HG02678 (cell line): ENCODE measurements at regions not wholly inside any gene's neighbourhood (a gene's known extent, or its start where the extent isn't known, plus 50 kb on each side); places are given as distances from the start of the nearest gene placed in this dataset.

Source experiments
- ATAC-seq: cut with Tn5 transposase; IDR thresholded peaks from one replicate; pipeline ENCODE4 v1.9.1; 2021; ENCODE audit warnings: mild to moderate bottlenecking, moderate library complexity; ENCODE audit not compliant: unreplicated experiment

DNA sequence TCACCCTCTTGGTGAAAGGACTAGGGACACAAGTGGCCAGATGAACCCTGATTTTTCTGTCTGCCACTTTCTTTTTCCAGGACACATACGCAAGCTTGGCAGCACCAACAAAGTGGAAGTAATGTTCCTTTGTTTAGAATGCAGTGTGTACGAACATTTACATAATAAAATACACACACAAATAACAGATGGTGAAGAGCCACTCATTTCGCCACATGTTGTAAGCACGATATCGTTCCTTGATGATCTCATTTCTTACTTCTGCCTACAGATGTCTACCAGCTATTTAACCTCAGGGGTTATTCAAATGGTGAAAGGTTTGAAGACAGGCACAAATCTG, 670.2 kb upstream of the CXADR start:
- no peak for ATAC-seq

GRCh38 chr21:16847211-16847610, 665.6 kb upstream of the CXADR start:
- ATAC-seq: no peak

DNA sequence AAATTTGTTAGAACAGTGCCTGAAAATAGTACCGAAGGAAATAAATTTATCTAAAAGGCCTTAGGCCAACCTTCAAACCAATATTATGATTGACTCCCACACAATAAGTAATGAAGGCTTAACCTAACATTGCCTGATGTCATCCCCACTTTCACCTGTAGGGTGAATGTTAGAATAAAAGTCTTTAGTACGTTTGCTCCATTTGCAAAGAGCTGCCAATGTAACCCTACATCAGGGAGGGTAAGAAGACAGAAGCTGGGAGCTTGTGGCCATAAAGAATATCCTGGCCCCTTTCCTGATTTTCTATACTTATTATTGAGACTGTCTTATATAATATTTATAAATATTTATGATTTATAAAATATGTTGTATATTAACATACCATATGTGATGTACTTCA, 661.8 kb upstream of the CXADR start:
- ATAC-seq: no peak

- no peak for ATAC-seq
Measured at GRCh38 chr21:16855164-16855667, 657.6 kb upstream of the CXADR start.

- no peak for ATAC-seq
Measured at GRCh38 chr21:16863362-16863905, 649.4 kb upstream of the CXADR start.

DNA sequence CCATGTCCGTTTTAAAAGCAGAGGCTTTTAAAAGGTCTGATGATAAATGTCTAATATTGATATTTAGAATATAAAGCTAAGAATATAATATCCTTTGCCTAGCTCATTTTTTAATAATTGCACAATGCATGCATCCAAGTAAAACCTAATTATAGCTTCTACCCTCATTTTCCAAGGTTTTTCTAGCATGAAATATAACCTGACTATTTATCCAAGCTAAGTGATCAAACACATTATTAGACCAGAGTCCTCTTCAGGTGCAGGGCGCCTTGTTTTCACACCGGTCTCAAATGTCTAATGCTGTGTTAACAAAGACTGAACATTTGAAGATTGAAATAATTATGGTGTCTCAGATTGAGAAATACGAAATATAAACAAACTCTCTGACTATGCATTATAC, 648.9 kb upstream of the CXADR start:
- no peak for ATAC-seq

- no peak for ATAC-seq
Measured at GRCh38 chr21:16865632-16866031, 647.2 kb upstream of the CXADR start.

DNA sequence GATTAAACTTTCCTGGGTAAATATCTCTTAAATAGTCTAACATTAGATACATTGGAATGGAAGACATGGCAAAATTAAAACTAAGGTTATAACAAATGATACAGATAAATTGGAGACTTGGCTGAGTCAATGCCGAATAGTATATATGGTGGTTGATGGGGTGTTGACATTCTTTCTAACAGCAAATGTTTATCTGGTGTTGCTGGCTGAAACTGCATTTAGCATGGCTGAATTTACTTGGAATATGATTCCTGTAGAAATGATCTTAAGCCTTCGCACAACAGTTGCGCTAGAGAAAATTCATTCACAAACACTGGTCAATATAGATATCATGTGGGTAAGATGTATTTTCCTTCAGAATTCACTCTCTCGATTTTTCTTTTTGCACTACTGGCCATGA, 646.0 kb upstream of the CXADR start:
- no peak for ATAC-seq

GRCh38 chr21:16870103-16870502, 642.7 kb upstream of the CXADR start:
- ATAC-seq: no peak

DNA sequence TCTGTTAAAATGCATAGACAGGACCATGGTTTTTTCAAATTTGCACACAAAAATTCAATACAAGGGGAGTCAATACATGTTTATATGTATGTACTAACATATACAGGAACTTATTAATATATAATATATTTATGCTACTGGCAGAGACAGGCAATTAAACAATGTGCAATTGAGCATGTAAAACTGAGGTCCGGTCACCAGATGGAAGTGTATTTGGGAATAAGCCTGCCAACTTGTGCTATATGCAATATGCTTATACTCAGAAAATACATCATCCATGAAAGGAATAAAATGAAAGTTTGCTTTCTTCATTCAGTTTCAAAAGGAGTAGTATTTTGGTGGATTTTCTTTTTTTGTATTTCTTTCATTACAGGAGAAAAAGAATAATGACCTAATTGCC, 640.2 kb upstream of the CXADR start:
- ATAC-seq: no peak

- ATAC-seq: no peak
Measured at GRCh38 chr21:16873176-16873575, 639.7 kb upstream of the CXADR start.

- ATAC-seq: no peak
Measured at GRCh38 chr21:16873596-16873995, 639.2 kb upstream of the CXADR start.

DNA sequence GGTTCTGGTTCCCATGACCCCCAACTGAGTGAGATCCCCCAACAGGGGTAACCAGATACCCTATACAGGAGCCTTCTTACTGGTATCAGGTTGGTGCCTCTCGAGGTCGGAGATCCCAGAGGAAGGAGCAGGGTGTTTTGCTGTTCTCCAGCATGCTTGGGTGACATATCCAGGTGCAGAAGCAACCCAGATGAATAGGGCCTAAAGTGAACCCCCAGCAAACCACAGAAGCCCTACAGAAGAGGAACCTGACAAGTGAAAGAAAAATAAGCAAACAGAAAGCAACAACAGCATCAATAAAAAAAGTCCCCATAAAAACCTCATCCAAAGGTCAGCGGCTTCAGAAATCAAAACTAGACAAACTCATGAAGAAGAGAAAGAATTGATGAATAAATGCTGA, 633.4 kb upstream of the CXADR start:
- ATAC-seq: no peak

DNA sequence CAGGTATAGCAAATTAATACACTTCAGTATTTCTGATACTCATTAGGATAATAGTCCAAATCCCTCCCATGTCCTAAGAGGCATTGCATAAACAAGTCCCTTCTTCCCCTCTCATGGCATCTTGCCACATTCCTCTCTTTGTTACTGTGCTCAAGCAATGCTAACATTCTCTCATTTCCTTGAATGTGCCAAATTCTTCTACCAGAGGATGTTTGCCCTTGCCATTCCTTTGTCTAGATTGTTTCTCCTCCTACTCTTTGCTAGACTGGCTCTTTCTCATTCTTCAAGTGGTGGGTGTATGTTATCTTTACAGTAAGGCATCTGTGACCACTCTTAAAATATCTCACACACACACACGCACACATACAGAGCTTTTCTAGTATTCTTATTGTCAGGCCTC, 621.0 kb upstream of the CXADR start:
- ATAC-seq: no peak

- ATAC-seq: no peak
Measured at GRCh38 chr21:16900685-16901084, 612.2 kb upstream of the CXADR start.

GRCh38 chr21:16908077-16908476, 604.8 kb upstream of the CXADR start:
- ATAC-seq: no peak

- ATAC-seq: no peak
Measured at GRCh38 chr21:16910435-16911165, 602.2 kb upstream of the CXADR start.

GRCh38 chr21:16911166-16911607, 601.7 kb upstream of the CXADR start:
- no peak for ATAC-seq

DNA sequence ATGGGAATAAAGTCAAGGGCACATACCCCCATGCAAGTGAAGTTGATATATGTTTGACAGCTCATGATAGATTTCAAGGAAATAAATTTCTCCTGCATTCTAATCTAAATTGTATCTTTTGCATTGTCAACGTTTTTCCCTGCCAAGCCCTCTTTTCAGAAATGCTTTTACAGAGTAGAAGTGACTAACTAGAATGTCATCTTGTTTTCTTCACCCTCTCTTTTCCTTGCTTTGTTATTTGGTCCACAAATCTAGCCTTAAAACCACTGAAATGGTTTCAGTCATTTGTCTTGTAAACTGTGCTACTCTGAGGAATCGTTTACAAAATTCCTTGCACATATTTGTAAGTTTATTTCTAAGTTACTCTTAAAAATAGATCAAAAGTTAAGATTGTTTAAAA, 600.8 kb upstream of the CXADR start:
- ATAC-seq: no peak

DNA sequence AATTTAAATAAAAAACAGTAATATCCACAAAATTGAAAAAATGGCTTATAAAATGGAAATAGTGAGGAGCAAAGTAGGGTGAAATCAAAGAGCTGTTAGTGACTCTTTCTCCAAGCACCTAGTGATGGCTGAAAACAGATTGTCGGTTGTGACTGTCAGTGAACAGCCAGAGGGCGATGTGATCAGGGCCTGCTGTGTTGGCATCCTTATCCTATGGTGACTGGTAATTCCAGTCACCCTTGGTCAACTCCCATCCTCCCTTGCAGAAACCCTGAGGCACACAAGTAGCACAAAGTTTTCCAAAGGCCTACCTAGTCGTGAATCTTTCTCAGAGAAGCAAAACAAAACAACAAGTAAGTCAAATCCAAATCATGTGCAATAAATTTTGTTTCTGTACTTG, 599.8 kb upstream of the CXADR start:
- ATAC-seq: no peak

- ATAC-seq: no peak
Measured at GRCh38 chr21:16928439-16928838, 584.4 kb upstream of the CXADR start.

DNA sequence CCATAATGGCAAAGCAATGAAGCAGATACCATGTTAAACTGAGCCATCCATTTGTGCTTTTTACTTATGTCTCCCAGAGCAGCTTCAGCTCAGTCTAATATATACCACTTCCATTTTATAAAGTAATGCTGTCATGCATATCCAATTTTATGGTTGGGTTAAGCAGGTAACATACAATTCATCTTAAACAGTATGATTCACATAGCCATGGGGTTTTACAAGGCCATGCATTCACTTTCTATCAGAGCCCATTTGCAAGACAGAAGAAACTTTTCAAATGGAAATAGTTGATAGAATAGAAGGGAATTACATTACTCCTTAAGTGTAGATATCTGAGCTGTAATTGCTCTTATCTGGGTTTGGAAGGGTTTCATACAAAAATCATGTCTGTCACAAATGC, 580.5 kb upstream of the CXADR start:
- no peak for ATAC-seq

- ATAC-seq: no peak
Measured at GRCh38 chr21:16942703-16943102, 570.1 kb upstream of the CXADR start.
